B cell (primary cell): ENCODE measurements at regions not wholly inside any gene's neighbourhood (a gene's known extent, or its start where the extent isn't known, plus 50 kb on each side); places are given as distances from the start of the nearest gene placed in this dataset.

ENCODE experiments used
- ATAC-seq: fragments of 200-7000 bp; cut with Tn5 transposase; one replicate; pipeline ENCODE4 v1.10.0; 2021; ENCODE audit warnings: low read depth, mild to moderate bottlenecking, moderate number of reproducible peaks, moderate library complexity
- CTCF ChIA-PET: fragments of 350-600 bp; sonication (Branson Sonifier 250); formaldehyde crosslinking; loops from one replicate; lab custom pipeline; 2021; ENCODE audit warnings: antibody characterized with exemption, inconsistent platforms; lab: Charles Lee
- POLR2A ChIA-PET: fragments of 350-600 bp; sonication (Branson Sonifier 250); formaldehyde crosslinking; loops from one replicate; lab custom pipeline; 2021; ENCODE audit warnings: antibody characterized with exemption; lab: Charles Lee
- DNase-seq: peaks from one replicate; pipeline ENCODE4 v3.0.0; 2013
- H2AFZ ChIP-seq: 2 replicates; pipeline ENCODE4 v1.6.1; 2012; ENCODE audit warnings: mild to moderate bottlenecking, low read depth, low read length; ENCODE audit not compliant: insufficient read depth, poor library complexity, severe bottlenecking
- H3K27ac ChIP-seq, 2 donors: 1 replicate in 1 of 2; 2 replicates in 1 of 2; pipeline ENCODE4 v1.5.1; 2012 to 2013; ENCODE audit warnings: low read length in 2 of 2, mild to moderate bottlenecking in 2 of 2, moderate library complexity in 1 of 2
- H3K27me3 ChIP-seq, 4 experiments: fragments of 200-600 bp in 1 of 4; sonication (generic) in 1 of 4; replicated peaks in 1 of 4; 1 replicate in 2 of 4; 2 replicates in 2 of 4; pipeline versions ENCODE4 v1.6.1 to v1.7.0; 2013 to 2016; ENCODE audit warnings: low read length in 3 of 4, mild to moderate bottlenecking in 2 of 4, mixed read lengths in 1 of 4, moderate library complexity in 1 of 4; ENCODE audit not compliant: insufficient read depth in 4 of 4, control insufficient read depth in 3 of 4; ENCODE audit errors: control extremely low read depth in 1 of 4
- H3K36me3 ChIP-seq, 2 experiments: replicated peaks in 1 of 2; 1 replicate in 1 of 2; 2 replicates in 1 of 2; pipeline versions ENCODE4 v1.6.1 to v1.7.1; 2013; ENCODE audit warnings: low read length in 1 of 2; ENCODE audit not compliant: insufficient read depth in 2 of 2, control insufficient read depth in 1 of 2; ENCODE audit errors: control extremely low read depth in 1 of 2, extremely low read depth in 1 of 2
- H3K4me1 ChIP-seq, 2 donors: fragments of 200-600 bp in 1 of 2; sonication (generic) in 1 of 2; 1 replicate in 1 of 2; 2 replicates in 1 of 2; pipeline versions ENCODE4 v1.5.1 to v1.6.1; 2013 to 2017; ENCODE audit warnings: low read length in 2 of 2; ENCODE audit not compliant: control insufficient read depth in 2 of 2, insufficient read depth in 2 of 2
- H3K4me2 ChIP-seq: replicated peaks from 2 replicates; pipeline ENCODE3; 2012; ENCODE audit warnings: mild to moderate bottlenecking, low read depth, low read length; ENCODE audit not compliant: poor library complexity, severe bottlenecking
- H3K4me3 ChIP-seq, 5 experiments: fragments of 200-600 bp in 1 of 5; sonication (generic) in 1 of 5; 1 replicate in 3 of 5; 2 replicates in 2 of 5; pipeline versions ENCODE4 v1.5.1 to v1.7.0; 2011 to 2016; ENCODE audit warnings: low read length in 4 of 5, mild to moderate bottlenecking in 4 of 5, low read depth in 2 of 5, control low read depth in 1 of 5, moderate library complexity in 1 of 5; ENCODE audit not compliant: insufficient read depth in 1 of 5; ENCODE audit errors: control extremely low read depth in 1 of 5, extremely low read depth in 1 of 5
- H3K79me2 ChIP-seq: fragments of 200-600 bp; sonication (generic); one replicate; pipeline ENCODE4 v1.6.0; 2016; ENCODE audit warnings: low read length; ENCODE audit not compliant: control insufficient read depth, insufficient read depth
- H3K9ac ChIP-seq: fragments of 200-600 bp; sonication (generic); 2 replicates; pipeline ENCODE4 v1.6.1; 2017; ENCODE audit warnings: mild to moderate bottlenecking, low read length, moderate library complexity
- H3K9me3 ChIP-seq, 3 donors: one replicate each; pipeline versions ENCODE4 v1.6.1 to v1.7.1; 2013; ENCODE audit warnings: low read length in 2 of 3; ENCODE audit not compliant: control insufficient read depth in 2 of 3, insufficient read depth in 1 of 3; ENCODE audit errors: control extremely low read depth in 1 of 3
- H4K20me1 ChIP-seq: 2 replicates; pipeline ENCODE4 v1.6.0; 2012; ENCODE audit warnings: mild to moderate bottlenecking, low read length; ENCODE audit not compliant: insufficient read depth, control insufficient read depth, poor library complexity, severe bottlenecking
- H3K27ac Mint-ChIP-seq: one replicate; pipeline ENCODE4 v1.8.0; 2021; ENCODE audit warnings: mixed read lengths
- H3K27me3 Mint-ChIP-seq: one replicate; pipeline ENCODE4 v1.8.0; 2021; ENCODE audit warnings: mixed read lengths
- H3K4me1 Mint-ChIP-seq: one replicate; pipeline ENCODE4 v1.8.0; 2021; ENCODE audit warnings: mixed read lengths
- H3K4me3 Mint-ChIP-seq: one replicate; pipeline ENCODE4 v1.8.0; 2021; ENCODE audit warnings: mixed read lengths
- H3K9me3 Mint-ChIP-seq: one replicate; pipeline ENCODE4 v1.8.0; 2022; ENCODE audit warnings: mixed read lengths; ENCODE audit not compliant: insufficient read depth
- EZH2 ChIP-seq: IDR thresholded peaks from 2 replicates; pipeline ENCODE4 v1.6.1; 2012; ENCODE audit warnings: borderline replicate concordance, low read depth, mild to moderate bottlenecking, moderate library complexity, low read length; ENCODE audit not compliant: insufficient read depth, poor library complexity, severe bottlenecking
- WGBS: methylation state at CpG from one replicate; pipeline ENCODE4 v1.1.5; 2013; ENCODE audit warnings: missing lambda C conversion rate; ENCODE audit not compliant: insufficient coverage; 5-methylcytosine and 5-hydroxymethylcytosine counted together
- intact Hi-C: fragments of 100-400 bp; cut with micrococcal nuclease; formaldehyde crosslinking; loops from one replicate; pipeline ENCODE4 v1.10.0; 2022
- TF ChIP-seq, protein P1 (sequence below): fragments of 200-600 bp; IDR thresholded peaks from one replicate; pipeline ENCODE4 v1.8.0; 2022; ENCODE audit warnings: antibody characterized with exemption, mild to moderate bottlenecking

- DNase-seq, result no peak
- Mint-ChIP-seq H3K4me1 (no peaks in the 10 kb centered on the region), H3K9me3 (no peaks in the 10 kb centered on the region), H3K27ac (no peak overlapping the region), H3K4me3 (no peak overlapping the region), H3K27me3 (peaks cover 3% of the 10 kb centered on the region)
- Histone ChIP-seq H3K4me3 (no peak overlapping the region), H3K9ac (no peak overlapping the region), H3K27ac (no peak overlapping the region), H3K4me2 (no peak overlapping the region), H3K79me2 (no peaks in the 10 kb centered on the region), H3K27me3 (no peaks in the 10 kb centered on the region), H3K9me3 (no peaks in the 10 kb centered on the region), H3K36me3 (no peaks in the 10 kb centered on the region), H4K20me1 (no peaks in the 10 kb centered on the region), H3K4me1 (no peaks in the 10 kb centered on the region), H2AFZ (no peak overlapping the region)
- intact Hi-C loops, result no loop called here
- POLR2A ChIA-PET, result no interaction called here
- 92% methylated on average over 3 of the region's 4 CpGs for WGBS
- ATAC-seq, result no peak
- CTCF ChIA-PET, result no interaction called here
- TF ChIP-seq, protein P1, sequence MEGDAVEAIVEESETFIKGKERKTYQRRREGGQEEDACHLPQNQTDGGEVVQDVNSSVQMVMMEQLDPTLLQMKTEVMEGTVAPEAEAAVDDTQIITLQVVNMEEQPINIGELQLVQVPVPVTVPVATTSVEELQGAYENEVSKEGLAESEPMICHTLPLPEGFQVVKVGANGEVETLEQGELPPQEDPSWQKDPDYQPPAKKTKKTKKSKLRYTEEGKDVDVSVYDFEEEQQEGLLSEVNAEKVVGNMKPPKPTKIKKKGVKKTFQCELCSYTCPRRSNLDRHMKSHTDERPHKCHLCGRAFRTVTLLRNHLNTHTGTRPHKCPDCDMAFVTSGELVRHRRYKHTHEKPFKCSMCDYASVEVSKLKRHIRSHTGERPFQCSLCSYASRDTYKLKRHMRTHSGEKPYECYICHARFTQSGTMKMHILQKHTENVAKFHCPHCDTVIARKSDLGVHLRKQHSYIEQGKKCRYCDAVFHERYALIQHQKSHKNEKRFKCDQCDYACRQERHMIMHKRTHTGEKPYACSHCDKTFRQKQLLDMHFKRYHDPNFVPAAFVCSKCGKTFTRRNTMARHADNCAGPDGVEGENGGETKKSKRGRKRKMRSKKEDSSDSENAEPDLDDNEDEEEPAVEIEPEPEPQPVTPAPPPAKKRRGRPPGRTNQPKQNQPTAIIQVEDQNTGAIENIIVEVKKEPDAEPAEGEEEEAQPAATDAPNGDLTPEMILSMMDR, result no peak
- TF ChIP-seq EZH2, result no peak
Measured at GRCh38 chr1:118306851-118307250, 121.8 kb upstream of the SPAG17 start.

- no peak for TF ChIP-seq EZH2
- TF ChIP-seq, protein P1, result no peak
- H4K20me1 ChIP-seq, result no peaks in the 10 kb centered on the region
- H3K9me3 Mint-ChIP-seq, result no peaks in the 10 kb centered on the region
Measured at GRCh38 chr1:118304722-118305359, 119.8 kb upstream of the SPAG17 start.

More at GRCh38 chr1:118304722-118305359, 119.8 kb upstream of the SPAG17 start:
- Histone ChIP-seq H3K4me3 (no peak overlapping the region), H2AFZ (no peak overlapping the region), H3K4me2 (no peak overlapping the region), H3K9me3 (no peaks in the 10 kb centered on the region), H3K4me1 (no peaks in the 10 kb centered on the region), H3K36me3 (no peaks in the 10 kb centered on the region), H3K9ac (no peak overlapping the region), H3K79me2 (no peaks in the 10 kb centered on the region), H3K27ac (no peak overlapping the region), H3K27me3 (no peaks in the 10 kb centered on the region)
- 56% methylated on average over 3 of the region's 4 CpGs for WGBS
- ChIA-PET POLR2A (no interaction called here), CTCF (no interaction called here)
- no peak for ATAC-seq
- no peaks in the 10 kb centered on the region for H3K27me3 Mint-ChIP-seq
- no peak overlapping the region for H3K4me3 Mint-ChIP-seq
- DNase-seq, result no peak
- no peaks in the 10 kb centered on the region for H3K4me1 Mint-ChIP-seq
- H3K27ac Mint-ChIP-seq, result no peak overlapping the region
- intact Hi-C loops, result no loop called here
